ENCODE measurements at regions not wholly inside any gene's neighbourhood (a gene's known extent, or its start where the extent isn't known, plus 50 kb on each side); places are given as distances from the start of the nearest gene placed in this dataset.

DNA sequence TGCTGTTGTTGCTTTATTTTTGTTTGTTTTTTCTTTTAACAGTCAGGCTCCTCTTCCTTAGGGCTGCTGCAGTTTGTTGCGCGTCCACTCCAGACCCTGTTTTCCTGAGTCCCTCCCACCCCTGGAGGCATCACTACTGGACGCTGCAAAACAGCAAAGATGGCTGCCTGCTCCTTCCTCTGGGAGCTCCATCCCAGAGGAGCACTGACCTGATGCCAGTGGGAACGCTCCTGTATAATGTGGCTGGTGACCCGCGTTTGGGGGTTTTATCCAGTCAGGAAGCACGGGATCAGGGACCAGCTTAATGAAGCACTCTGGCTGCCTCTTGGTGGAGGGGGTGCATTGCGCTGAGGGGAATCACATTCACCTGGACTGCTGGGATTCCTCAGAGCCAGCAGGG is 1005.6 kb downstream of the CDH8 start:
- no peak for DNase-seq
- no peaks in the 10 kb centered on the region for H3K36me3 ChIP-seq
- no peaks in the 10 kb centered on the region for H3K4me1 ChIP-seq
- H3K4me3 ChIP-seq, result no peak overlapping the region
- 92 to 93% methylated on average over 8 of the region's 8 CpGs for WGBS, 2 donors
- TF ChIP-seq POLR2AphosphoS5 (IDR thresholded peaks at IDR 0.05), result no peak
- TF ChIP-seq, protein P1, sequence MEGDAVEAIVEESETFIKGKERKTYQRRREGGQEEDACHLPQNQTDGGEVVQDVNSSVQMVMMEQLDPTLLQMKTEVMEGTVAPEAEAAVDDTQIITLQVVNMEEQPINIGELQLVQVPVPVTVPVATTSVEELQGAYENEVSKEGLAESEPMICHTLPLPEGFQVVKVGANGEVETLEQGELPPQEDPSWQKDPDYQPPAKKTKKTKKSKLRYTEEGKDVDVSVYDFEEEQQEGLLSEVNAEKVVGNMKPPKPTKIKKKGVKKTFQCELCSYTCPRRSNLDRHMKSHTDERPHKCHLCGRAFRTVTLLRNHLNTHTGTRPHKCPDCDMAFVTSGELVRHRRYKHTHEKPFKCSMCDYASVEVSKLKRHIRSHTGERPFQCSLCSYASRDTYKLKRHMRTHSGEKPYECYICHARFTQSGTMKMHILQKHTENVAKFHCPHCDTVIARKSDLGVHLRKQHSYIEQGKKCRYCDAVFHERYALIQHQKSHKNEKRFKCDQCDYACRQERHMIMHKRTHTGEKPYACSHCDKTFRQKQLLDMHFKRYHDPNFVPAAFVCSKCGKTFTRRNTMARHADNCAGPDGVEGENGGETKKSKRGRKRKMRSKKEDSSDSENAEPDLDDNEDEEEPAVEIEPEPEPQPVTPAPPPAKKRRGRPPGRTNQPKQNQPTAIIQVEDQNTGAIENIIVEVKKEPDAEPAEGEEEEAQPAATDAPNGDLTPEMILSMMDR (IDR thresholded peaks at IDR 0.05), result no peak
- H3K9me3 ChIP-seq, result peaks cover 0 to 2% (median 0%) of the 10 kb centered on the region in 4 donors
- intact Hi-C loops (cut with DNase I), result no loop called here
- H3K27ac ChIP-seq, result no peak overlapping the region
- H3K27me3 ChIP-seq, result no peaks in the 10 kb centered on the region

DNA sequence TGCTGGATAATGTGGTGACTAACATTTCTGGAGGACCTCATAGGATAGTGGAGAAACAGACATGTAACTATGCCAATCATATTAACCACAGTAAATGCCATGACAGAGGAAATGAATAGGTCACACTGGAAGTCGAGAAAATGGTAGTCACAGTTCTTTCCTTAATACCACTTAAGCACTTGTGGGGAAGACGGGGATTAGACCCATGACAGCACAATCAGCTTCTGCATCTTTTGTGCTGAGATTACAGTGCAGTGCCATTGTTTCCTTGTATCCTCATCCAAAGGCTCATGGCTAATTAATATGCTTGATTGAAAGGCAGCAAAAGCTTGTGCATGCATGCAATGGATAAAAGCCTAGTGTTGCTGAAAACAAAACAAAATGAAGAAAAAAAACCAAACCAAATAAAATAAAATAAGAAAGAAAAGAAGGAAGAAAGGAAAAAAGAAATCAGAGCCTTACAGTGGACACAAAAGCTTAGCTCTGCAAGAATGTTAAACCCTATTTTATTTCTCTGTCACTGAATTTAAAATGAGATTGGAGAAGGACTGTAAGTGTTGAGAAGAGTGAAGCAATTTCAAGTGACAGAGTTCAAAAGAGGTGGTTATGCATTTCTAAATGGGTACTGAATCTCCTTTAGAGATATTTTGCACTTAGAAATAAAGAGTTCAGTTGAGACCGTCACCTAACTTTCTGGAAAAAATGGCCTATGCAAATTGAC is 1011.9 kb downstream of the CDH8 start:
- 67 to 84% methylated on average over 3 of the region's 3 CpGs for WGBS, 2 donors
- no peak overlapping the region for H3K4me3 ChIP-seq
- H3K27ac ChIP-seq, result no peak overlapping the region
- no peaks in the 10 kb centered on the region for H3K9me3 ChIP-seq
- no peaks in the 10 kb centered on the region for H3K27me3 ChIP-seq
- TF ChIP-seq EP300 (IDR thresholded peaks at IDR 0.05) (no peak), POLR2A (IDR thresholded peaks at IDR 0.05) (no peak), POLR2AphosphoS5 (IDR thresholded peaks at IDR 0.05) (no peak)
- TF ChIP-seq, protein P1 (IDR thresholded peaks at IDR 0.05), result no peak
- H3K36me3 ChIP-seq, result no peaks in the 10 kb centered on the region
- intact Hi-C loops (cut with DNase I), result no loop called here
- no peaks in the 10 kb centered on the region for H3K4me1 ChIP-seq
- no peak for DNase-seq

DNA sequence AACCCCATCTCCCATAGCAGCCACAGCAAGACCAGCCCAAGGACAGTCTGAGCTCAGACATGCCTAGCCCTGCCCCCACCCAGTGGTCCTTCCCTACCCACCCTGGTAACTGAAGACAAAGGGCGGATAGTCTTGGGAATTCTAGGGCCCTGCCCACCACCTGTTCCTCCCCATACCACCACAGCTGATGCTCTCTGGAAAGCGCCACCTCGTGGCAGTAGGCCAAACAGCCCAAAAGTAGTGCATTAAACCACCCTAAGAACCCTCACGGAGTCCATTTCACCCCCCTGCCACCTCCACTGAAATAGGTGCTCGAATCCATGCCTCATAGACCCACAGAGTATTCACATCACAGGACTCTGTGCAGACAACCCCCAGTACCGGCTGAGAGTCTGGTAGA is 1021.4 kb downstream of the CDH8 start:
- WGBS, 2 donors, result 69 to 81% methylated on average over 6 of the region's 6 CpGs

DNA sequence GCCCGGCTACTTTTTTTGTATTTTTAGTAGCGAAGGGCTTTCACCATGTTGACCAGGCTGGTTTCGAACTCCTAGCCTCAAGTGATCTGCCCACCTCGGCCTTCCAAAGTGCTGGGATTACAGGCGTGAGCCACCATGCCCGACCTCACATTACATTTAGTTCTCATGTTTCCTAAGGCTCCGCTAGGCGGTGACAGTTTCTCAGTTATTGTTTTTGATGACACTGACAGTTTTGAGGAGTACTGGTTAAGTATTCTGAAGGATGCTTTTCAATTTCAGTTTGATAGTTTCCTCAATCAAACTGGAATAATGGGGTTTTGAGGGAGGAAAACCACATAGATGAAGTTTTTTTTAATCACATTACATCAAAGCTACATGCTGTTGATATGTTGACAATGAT is 1028.5 kb downstream of the CDH8 start:
- DNase-seq, result no peak
- H3K4me3 ChIP-seq, result no peak overlapping the region
- H3K9me3 ChIP-seq, result no peaks in the 10 kb centered on the region
- no peak for TF ChIP-seq POLR2AphosphoS5 (IDR thresholded peaks at IDR 0.05)
- no peak for TF ChIP-seq EP300 (IDR thresholded peaks at IDR 0.05)
- TF ChIP-seq POLR2A (IDR thresholded peaks at IDR 0.05), result no peak
- TF ChIP-seq, protein P1 (IDR thresholded peaks at IDR 0.05), result no peak
- WGBS, 2 donors, result 85 to 89% methylated on average over 8 of the region's 8 CpGs
- H3K4me1 ChIP-seq, result no peaks in the 10 kb centered on the region
- intact Hi-C loops (cut with DNase I), result no loop called here
- H3K27ac ChIP-seq, result no peak overlapping the region
- no peaks in the 10 kb centered on the region for H3K27me3 ChIP-seq
- no peaks in the 10 kb centered on the region for H3K36me3 ChIP-seq

More for the DNA sequence above, 1021.4 kb downstream of the CDH8 start:
- no peak overlapping the region for H3K27ac ChIP-seq
- TF ChIP-seq POLR2AphosphoS5 (IDR thresholded peaks at IDR 0.05) (no peak), POLR2A (IDR thresholded peaks at IDR 0.05) (no peak), EP300 (IDR thresholded peaks at IDR 0.05) (no peak)
- TF ChIP-seq, protein P1 (IDR thresholded peaks at IDR 0.05), result no peak
- H3K9me3 ChIP-seq, result no peaks in the 10 kb centered on the region
- no peaks in the 10 kb centered on the region for H3K27me3 ChIP-seq
- intact Hi-C loops (cut with DNase I), result no loop called here
- H3K4me3 ChIP-seq, result no peak overlapping the region
- H3K36me3 ChIP-seq, result no peaks in the 10 kb centered on the region
- DNase-seq, result no peak
- H3K4me1 ChIP-seq, result no peaks in the 10 kb centered on the region

DNA sequence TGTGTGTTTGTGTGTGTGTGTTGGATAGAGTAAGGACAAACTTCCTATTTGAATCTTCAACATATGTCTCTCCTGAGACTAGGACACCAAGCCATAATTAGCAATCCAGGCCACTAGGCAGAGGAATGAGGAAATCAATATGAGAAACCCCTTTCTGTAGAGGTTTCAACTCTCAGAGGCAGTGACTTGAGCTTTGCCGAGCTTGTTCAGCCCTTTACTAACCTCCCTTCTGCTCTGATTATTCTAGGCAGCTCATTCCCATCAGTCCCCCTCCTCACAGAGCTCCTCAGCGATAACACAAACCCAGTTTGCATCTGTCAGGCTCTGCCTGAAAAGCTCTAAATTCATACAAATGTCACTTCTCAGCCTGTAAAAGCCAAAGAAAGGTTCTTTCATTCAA is 1030.3 kb downstream of the CDH8 start:
- Histone ChIP-seq H3K36me3 (no peaks in the 10 kb centered on the region), H3K27ac (no peak overlapping the region), H3K9me3 (no peaks in the 10 kb centered on the region), H3K4me3 (no peak overlapping the region), H3K27me3 (no peaks in the 10 kb centered on the region), H3K4me1 (no peaks in the 10 kb centered on the region)
- TF ChIP-seq POLR2AphosphoS5 (IDR thresholded peaks at IDR 0.05) (no peak), POLR2A (IDR thresholded peaks at IDR 0.05) (no peak), EP300 (IDR thresholded peaks at IDR 0.05) (no peak)
- TF ChIP-seq, protein P1 (IDR thresholded peaks at IDR 0.05), result no peak
- intact Hi-C loops (cut with DNase I), result no loop called here
- WGBS, 2 donors, result 56 to 58% methylated on average over 2 of the region's 2 CpGs
- DNase-seq, result no peak
